A549 (cell line): ENCODE measurements at regions not wholly inside any gene's neighbourhood (a gene's known extent, or its start where the extent isn't known, plus 50 kb on each side); places are given as distances from the start of the nearest gene placed in this dataset.

Source experiments
- ATAC-seq, 2 experiments: fragments of 200-7000 bp in 1 of 2; fragments of >200 bp in 1 of 2; cut with Nextera tagmentation in 1 of 2; cut with Tn5 transposase in 1 of 2; 3 replicates each; pipeline versions ENCODE4 v1.8.0 to v1.9.1; 2018 to 2020; ENCODE audit warnings: mild to moderate bottlenecking in 1 of 2, moderate library complexity in 1 of 2
- CTCF ChIA-PET: fragments of 300-600 bp; sonication (Branson Sonifier 250); formaldehyde crosslinking; extraction: SDS; loops from one replicate; lab custom pipeline; 2021; ENCODE audit warnings: antibody characterized with exemption, inconsistent platforms; lab: Yijun Ruan, JAX
- POLR2A ChIA-PET: fragments of 350-600 bp; formaldehyde crosslinking; extraction: SDS; loops from one replicate; lab custom pipeline; 2021; ENCODE audit warnings: antibody characterized with exemption, inconsistent platforms; lab: Yijun Ruan, JAX
- DNase-seq, 2 experiments: peaks; one replicate each; pipeline versions ENCODE4 v3.0.0 to v3.0.0-alpha.2; 2011 to 2016; ENCODE audit warnings: low read depth in 1 of 2, low spot score in 1 of 2
- FAIRE-seq: peaks from 2 replicates; lab custom pipeline; 2011; peaks lifted over from hg19 to GRCh38; lab: Jason Lieb, UNC
- H3K27ac ChIP-seq, 2 experiments: fragments of >200 bp; sonication (Bioruptor Twin); formaldehyde crosslinking; 3 replicates each; pipeline ENCODE4 v1.5.1; 2016 to 2017
- H3K4me1 ChIP-seq: fragments of >200 bp; sonication (Bioruptor Twin); formaldehyde crosslinking; 3 replicates; pipeline ENCODE4 v1.6.1; 2016
- H3K4me2 ChIP-seq: fragments of >200 bp; sonication (Bioruptor Twin); formaldehyde crosslinking; 3 replicates; pipeline ENCODE4 v1.6.1; 2016
- H3K4me3 ChIP-seq: fragments of >200 bp; sonication (Bioruptor Twin); formaldehyde crosslinking; 3 replicates; pipeline ENCODE4 v1.5.1; 2016
- H3K9me3 ChIP-seq: fragments of >200 bp; sonication (Bioruptor Twin); formaldehyde crosslinking; 3 replicates; pipeline ENCODE4 v1.6.1; 2016
- BHLHE40 ChIP-seq: IDR thresholded peaks from 2 replicates; pipeline ENCODE4 v1.6.1; 2012; ENCODE audit warnings: low read depth, low read length, inconsistent platforms
- CHD4 ChIP-seq: fragments of 200-600 bp; sonication (generic); IDR thresholded peaks from 2 replicates; pipeline ENCODE4 v1.6.1; 2016; ENCODE audit warnings: antibody characterized with exemption, mild to moderate bottlenecking, borderline replicate concordance
- ESRRA ChIP-seq: fragments of 150-350 bp; IDR thresholded peaks from 2 replicates; pipeline ENCODE4 v1.6.1; 2014; ENCODE audit warnings: mild to moderate bottlenecking, low read length, borderline replicate concordance
- FOSL2 ChIP-seq, 2 experiments: fragments of 450-650 bp in 1 of 2; fragments of >200 bp in 1 of 2; sonication (Bioruptor Twin) in 1 of 2; formaldehyde crosslinking; IDR thresholded peaks; 2 replicates each; pipeline versions ENCODE4 v1.5.0 to v1.6.1; 2016 to 2020; ENCODE audit warnings: mild to moderate bottlenecking in 1 of 2, moderate library complexity in 1 of 2
- GATA3 ChIP-seq: IDR thresholded peaks from 2 replicates; pipeline ENCODE4 v1.6.1; 2012; ENCODE audit warnings: borderline replicate concordance
- HOXB13 ChIP-seq: fragments of 250-450 bp; sonication (Bioruptor Pico); IDR thresholded peaks from 2 replicates; pipeline ENCODE4 v1.5.0; 2020; ENCODE audit warnings: low read depth, mild to moderate bottlenecking, moderate library complexity
- KDM5A ChIP-seq: fragments of 200-600 bp; sonication (generic); IDR thresholded peaks from 2 replicates; pipeline ENCODE4 v1.6.1; 2016; ENCODE audit warnings: antibody characterized with exemption, mild to moderate bottlenecking
- MAFK ChIP-seq: fragments of 450-650 bp; IDR thresholded peaks from 2 replicates; pipeline ENCODE4 v1.6.1; 2014; ENCODE audit not compliant: partially characterized antibody
- NFE2L2 ChIP-seq: fragments of 150-350 bp; conservative IDR thresholded peaks from 2 replicates; pipeline ENCODE4 v1.6.1; 2014; ENCODE audit warnings: low read length
- NR3C1 ChIP-seq: fragments of >200 bp; sonication (Bioruptor Twin); formaldehyde crosslinking; IDR thresholded peaks from 3 replicates; pipeline ENCODE4 v1.6.1; 2017
- PHF8 ChIP-seq: fragments of 200-600 bp; sonication (generic); IDR thresholded peaks from 2 replicates; pipeline ENCODE4 v1.6.1; 2016; ENCODE audit warnings: low read depth, mild to moderate bottlenecking, antibody characterized with exemption, moderate library complexity, borderline replicate concordance
- POLR2A ChIP-seq: IDR thresholded peaks from 2 replicates; pipeline ENCODE4 v1.6.1; 2012; ENCODE audit warnings: mild to moderate bottlenecking, low read length
- RCOR1 ChIP-seq: fragments of 150-350 bp; IDR thresholded peaks from 2 replicates; pipeline ENCODE4 v1.6.1; 2014; ENCODE audit warnings: antibody characterized with exemption, low read length, low read depth
- SMC3 ChIP-seq: fragments of >200 bp; sonication (Bioruptor Twin); formaldehyde crosslinking; IDR thresholded peaks from 3 replicates; pipeline ENCODE4 v1.6.1; 2018; ENCODE audit warnings: inconsistent platforms
- SREBF2 ChIP-seq: fragments of 450-650 bp; IDR thresholded peaks from 2 replicates; pipeline ENCODE4 v1.6.1; 2014; ENCODE audit warnings: mild to moderate bottlenecking, moderate library complexity
- TFCP2L1 ChIP-seq: fragments of 250-450 bp; sonication (Bioruptor Pico); IDR thresholded peaks from 2 replicates; pipeline ENCODE4 v1.5.0; 2021; ENCODE audit warnings: mild to moderate bottlenecking
- ZC3H11A ChIP-seq: fragments of 450-650 bp; IDR thresholded peaks from 2 replicates; pipeline ENCODE4 v1.6.1; 2014; ENCODE audit warnings: antibody characterized with exemption, mild to moderate bottlenecking
- WGBS: methylation state at CpG from one replicate; pipeline ENCODE4 v1.1.6; 2017; ENCODE audit errors: missing lambda C conversion rate; 5-methylcytosine and 5-hydroxymethylcytosine counted together
- TF ChIP-seq, protein P1 (sequence below): IDR thresholded peaks from 2 replicates; pipeline ENCODE4 v1.6.1; 2012
- TF ChIP-seq, protein P2 (sequence below): fragments of >200 bp; sonication (Bioruptor Twin); formaldehyde crosslinking; IDR thresholded peaks from 3 replicates; pipeline ENCODE4 v1.5.1; 2016
- TF ChIP-seq, protein P3 (sequence below): fragments of >200 bp; sonication (Bioruptor Twin); formaldehyde crosslinking; IDR thresholded peaks from 3 replicates; pipeline ENCODE4 v1.6.1; 2016
- TF ChIP-seq, protein P4 (sequence below): fragments of >200 bp; sonication (Bioruptor Twin); formaldehyde crosslinking; IDR thresholded peaks from 2 replicates; pipeline ENCODE4 v1.6.1; 2016

DNA sequence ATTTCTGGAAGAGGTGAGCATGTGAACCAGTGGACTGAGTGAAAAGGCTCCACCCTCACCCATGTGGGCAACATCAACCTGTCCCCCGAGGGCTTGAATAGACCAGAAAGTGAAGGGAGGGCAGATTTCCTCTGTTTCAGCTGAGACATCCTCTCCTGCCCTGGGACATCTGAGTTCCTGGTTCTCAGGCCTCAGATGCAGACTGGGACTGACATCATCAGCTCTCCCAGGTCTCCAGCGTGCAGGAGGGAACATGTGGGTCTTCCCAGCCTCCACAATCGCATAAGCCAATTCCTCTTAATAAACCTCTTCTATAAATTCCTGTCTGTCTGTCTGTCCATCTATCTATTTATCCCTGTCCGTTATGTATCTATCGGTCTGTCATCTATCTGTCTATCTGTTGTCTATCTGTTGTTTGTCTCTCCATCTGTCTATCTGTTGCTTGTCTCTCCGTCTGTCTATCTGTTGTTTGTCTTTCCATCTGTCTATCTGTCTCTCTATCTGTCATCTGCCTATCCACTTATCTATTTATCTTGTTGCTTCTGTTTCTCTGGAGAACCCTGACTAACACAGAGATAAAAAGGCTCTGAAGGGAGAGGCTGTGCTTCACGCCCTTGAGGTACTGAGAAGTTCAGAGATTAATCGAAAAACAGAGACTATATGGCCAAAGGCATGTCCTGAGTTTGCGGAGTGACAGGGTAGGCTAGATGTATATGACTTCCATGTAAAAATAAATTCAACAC, 140.3 kb upstream of the PFKP start:
- no peak overlapping the region for H3K4me3 ChIP-seq
- 38% methylated on average over 9 of the region's 9 CpGs for WGBS
- TF ChIP-seq SREBF2 (no peak), FOSL2 (IDR thresholded peaks at IDR 0.05) (no peak), FOSL2 (CRISPR knock-in tag; IDR thresholded peaks at IDR 0.05) (no peak), KDM5A (no peak), ZC3H11A (no peak), NR3C1 (no peak), MAFK (no peak), SMC3 (no peak), HOXB13 (CRISPR knock-in tag) (no peak), CHD4 (no peak), GATA3 (no peak)
- TF ChIP-seq, protein P1, sequence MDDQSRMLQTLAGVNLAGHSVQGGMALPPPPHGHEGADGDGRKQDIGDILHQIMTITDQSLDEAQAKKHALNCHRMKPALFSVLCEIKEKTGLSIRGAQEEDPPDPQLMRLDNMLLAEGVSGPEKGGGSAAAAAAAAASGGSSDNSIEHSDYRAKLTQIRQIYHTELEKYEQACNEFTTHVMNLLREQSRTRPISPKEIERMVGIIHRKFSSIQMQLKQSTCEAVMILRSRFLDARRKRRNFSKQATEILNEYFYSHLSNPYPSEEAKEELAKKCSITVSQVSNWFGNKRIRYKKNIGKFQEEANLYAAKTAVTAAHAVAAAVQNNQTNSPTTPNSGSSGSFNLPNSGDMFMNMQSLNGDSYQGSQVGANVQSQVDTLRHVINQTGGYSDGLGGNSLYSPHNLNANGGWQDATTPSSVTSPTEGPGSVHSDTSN, result no peak
- TF ChIP-seq, protein P2, sequence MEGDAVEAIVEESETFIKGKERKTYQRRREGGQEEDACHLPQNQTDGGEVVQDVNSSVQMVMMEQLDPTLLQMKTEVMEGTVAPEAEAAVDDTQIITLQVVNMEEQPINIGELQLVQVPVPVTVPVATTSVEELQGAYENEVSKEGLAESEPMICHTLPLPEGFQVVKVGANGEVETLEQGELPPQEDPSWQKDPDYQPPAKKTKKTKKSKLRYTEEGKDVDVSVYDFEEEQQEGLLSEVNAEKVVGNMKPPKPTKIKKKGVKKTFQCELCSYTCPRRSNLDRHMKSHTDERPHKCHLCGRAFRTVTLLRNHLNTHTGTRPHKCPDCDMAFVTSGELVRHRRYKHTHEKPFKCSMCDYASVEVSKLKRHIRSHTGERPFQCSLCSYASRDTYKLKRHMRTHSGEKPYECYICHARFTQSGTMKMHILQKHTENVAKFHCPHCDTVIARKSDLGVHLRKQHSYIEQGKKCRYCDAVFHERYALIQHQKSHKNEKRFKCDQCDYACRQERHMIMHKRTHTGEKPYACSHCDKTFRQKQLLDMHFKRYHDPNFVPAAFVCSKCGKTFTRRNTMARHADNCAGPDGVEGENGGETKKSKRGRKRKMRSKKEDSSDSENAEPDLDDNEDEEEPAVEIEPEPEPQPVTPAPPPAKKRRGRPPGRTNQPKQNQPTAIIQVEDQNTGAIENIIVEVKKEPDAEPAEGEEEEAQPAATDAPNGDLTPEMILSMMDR, result no peak
- TF ChIP-seq, protein P3, sequence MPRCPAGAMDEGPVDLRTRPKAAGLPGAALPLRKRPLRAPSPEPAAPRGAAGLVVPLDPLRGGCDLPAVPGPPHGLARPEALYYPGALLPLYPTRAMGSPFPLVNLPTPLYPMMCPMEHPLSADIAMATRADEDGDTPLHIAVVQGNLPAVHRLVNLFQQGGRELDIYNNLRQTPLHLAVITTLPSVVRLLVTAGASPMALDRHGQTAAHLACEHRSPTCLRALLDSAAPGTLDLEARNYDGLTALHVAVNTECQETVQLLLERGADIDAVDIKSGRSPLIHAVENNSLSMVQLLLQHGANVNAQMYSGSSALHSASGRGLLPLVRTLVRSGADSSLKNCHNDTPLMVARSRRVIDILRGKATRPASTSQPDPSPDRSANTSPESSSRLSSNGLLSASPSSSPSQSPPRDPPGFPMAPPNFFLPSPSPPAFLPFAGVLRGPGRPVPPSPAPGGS, result no peak
- ChIA-PET POLR2A (no interaction called here), CTCF (interaction anchor here (0.8 to 12.8 kb wide), 18 partner anchors 10 to 1817 kb away, joined by 3 to 212 read pairs (median 6); no protein-coding TSS in a partner anchor)
- FAIRE-seq (no peak), ATAC-seq (no peak), DNase-seq (no peak)
- no peak overlapping the region for H3K27ac ChIP-seq
- H3K4me1 ChIP-seq, result no peaks in the 10 kb centered on the region; the same call in 2 of the 3 replicates
- no peaks in the 10 kb centered on the region for H3K9me3 ChIP-seq
- no peak overlapping the region for H3K4me2 ChIP-seq

DNA sequence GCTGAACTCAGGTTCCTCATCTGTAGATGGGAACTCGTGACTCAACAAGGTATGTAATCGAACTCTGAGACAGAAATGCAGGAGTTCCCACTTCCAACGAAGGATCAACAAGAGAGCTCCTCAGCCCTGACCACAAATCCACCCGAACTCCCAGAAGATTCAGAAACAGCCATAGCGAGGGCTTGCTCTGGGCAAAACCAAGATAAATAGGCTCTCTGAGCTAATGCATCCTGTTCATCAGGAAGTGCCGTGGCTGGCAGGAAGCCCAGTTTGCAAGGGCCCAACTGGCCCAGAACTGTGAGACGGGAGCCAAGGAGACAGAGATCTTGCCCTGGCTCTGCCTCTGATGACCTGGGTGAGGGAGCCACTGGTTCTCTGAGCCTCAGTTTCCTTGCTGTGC, 141.7 kb upstream of the PFKP start:
- Histone ChIP-seq H3K4me1 (no peaks in the 10 kb centered on the region; the same call in 2 of the 3 replicates), H3K9me3 (no peaks in the 10 kb centered on the region), H3K4me3 (no peak overlapping the region), H3K27ac (no peak overlapping the region), H3K4me2 (no peak overlapping the region)
- ChIA-PET POLR2A (no interaction called here), CTCF (interaction anchor here (0.7 to 12.8 kb wide), 7 partner anchors 11 to 129 kb away, joined by 3 to 212 read pairs (median 3); no protein-coding TSS in a partner anchor)
- DNase-seq (no peak), ATAC-seq (no peak), FAIRE-seq (no peak)
- no peak for TF ChIP-seq NFE2L2
- 41% methylated on average over 7 of the region's 7 CpGs for WGBS

DNA sequence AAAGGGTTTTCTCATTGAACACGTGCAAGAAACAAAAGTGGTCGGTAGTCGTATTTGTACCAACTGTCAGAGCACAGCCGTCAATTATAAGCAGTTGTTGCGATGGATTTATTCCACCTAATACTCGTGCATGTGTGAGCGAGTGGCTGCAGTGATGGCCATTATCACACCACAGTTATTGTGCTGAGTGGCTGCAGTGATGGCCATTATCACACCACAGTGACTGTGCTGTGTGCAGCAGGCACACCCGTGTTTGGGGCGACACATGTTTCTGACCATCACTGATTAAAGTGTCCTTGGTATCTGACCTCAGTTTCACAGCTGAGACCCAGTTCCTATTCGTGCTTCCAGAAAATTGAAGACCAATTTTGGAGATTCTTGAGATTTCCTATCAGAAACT, 142.9 kb upstream of the PFKP start:
- FAIRE-seq (no peak), DNase-seq (no peak), ATAC-seq (no peak)
- H3K9me3 ChIP-seq, result no peaks in the 10 kb centered on the region
- TF ChIP-seq ESRRA (no peak), CHD4 (no peak), RCOR1 (no peak), POLR2A (no peak), BHLHE40 (no peak), TFCP2L1 (CRISPR knock-in tag) (no peak), PHF8 (no peak), MAFK (no peak), SMC3 (no peak)
- TF ChIP-seq, protein P4, sequence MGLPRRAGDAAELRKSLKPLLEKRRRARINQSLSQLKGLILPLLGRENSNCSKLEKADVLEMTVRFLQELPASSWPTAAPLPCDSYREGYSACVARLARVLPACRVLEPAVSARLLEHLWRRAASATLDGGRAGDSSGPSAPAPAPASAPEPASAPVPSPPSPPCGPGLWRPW, result no peak
- TF ChIP-seq, protein P2, result no peak
- no peaks in the 10 kb centered on the region; the same call in 2 of the 3 replicates for H3K4me1 ChIP-seq
- CTCF ChIA-PET, result interaction anchor here (12.8 kb wide), 1 partner anchor 121 kb away, joined by 212 read pairs; no protein-coding TSS in a partner anchor
- POLR2A ChIA-PET, result no interaction called here
- WGBS, result 70% methylated on average over 10 of the region's 10 CpGs
- no peak overlapping the region for H3K27ac ChIP-seq
- no peak overlapping the region for H3K4me2 ChIP-seq
- no peak overlapping the region for H3K4me3 ChIP-seq
